ENCODE measurements at regions not wholly inside any gene's neighbourhood (a gene's known extent, or its start where the extent isn't known, plus 50 kb on each side); places are given as distances from the start of the nearest gene placed in this dataset.

- Histone ChIP-seq H3K9ac (ENCODE audit: low read depth, low read length) (no peak overlapping the region), H3K27me3 (ENCODE audit: control insufficient read depth, insufficient read depth, low read length) (no peaks in the 10 kb centered on the region), H3K27ac (ENCODE audit: low read depth, low read length) (no peak overlapping the region), H3K4me3 (ENCODE audit: low read depth, low read length) (no peak overlapping the region), H3K36me3 (ENCODE audit: control insufficient read depth, insufficient read depth, low read length) (no peaks in the 10 kb centered on the region), H3K4me1 (ENCODE audit: control insufficient read depth, insufficient read depth, low read length) (no peaks in the 10 kb centered on the region), H3K9me3 (ENCODE audit: control insufficient read depth, insufficient read depth, low read length) (no peaks in the 10 kb centered on the region)
Observed at GRCh38 chr5:143494595-143494994, 91.1 kb upstream of the NR3C1 start.

DNA sequence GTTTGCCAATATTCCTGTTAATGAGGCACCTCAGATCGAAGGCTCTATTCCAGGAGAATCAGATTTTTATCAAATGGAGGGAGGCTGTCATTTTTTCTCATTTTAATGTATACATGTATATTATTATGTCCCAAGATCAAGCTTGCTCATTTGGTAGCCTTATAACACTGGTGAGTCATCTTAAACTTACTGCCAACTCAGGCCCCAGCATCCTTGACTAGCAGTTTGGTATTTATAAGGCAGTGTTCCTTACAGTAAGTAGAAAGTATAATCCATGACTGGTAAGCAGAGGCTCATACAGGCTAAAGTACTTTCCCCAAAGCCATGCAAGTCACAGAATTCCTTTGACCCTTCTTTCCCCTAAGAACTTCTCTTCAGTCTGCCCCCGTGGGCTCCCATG, 90.7 kb upstream of the NR3C1 start:
- Histone ChIP-seq H3K36me3 (ENCODE audit: control insufficient read depth, insufficient read depth, low read length) (no peaks in the 10 kb centered on the region), H3K9ac (ENCODE audit: low read depth, low read length) (no peak overlapping the region), H3K27me3 (ENCODE audit: control insufficient read depth, insufficient read depth, low read length) (no peaks in the 10 kb centered on the region), H3K4me1 (ENCODE audit: control insufficient read depth, insufficient read depth, low read length) (no peaks in the 10 kb centered on the region), H3K27ac (ENCODE audit: low read depth, low read length) (no peak overlapping the region), H3K9me3 (ENCODE audit: control insufficient read depth, insufficient read depth, low read length) (no peaks in the 10 kb centered on the region), H3K4me3 (ENCODE audit: low read depth, low read length) (no peak overlapping the region)

DNA sequence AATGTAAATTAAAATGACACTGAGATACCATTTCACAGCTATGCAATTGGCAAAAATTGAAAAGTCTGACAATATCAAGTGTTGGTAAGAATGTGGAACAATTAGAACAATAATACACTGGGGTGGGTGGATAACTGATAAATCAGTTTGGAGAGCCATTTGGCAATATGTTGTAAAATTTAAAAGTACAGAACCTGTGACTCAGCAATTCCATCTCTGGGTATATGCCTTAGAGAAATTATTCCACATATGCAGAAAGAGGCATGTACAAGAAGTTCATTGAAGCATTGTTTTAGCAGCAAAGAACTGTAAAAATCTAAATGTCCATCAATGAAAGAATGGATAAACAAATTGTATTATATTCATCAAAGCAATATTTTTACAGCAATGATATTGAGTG, 89.3 kb upstream of the NR3C1 start:
- Histone ChIP-seq H3K36me3 (ENCODE audit: control insufficient read depth, insufficient read depth, low read length) (no peaks in the 10 kb centered on the region), H3K27me3 (ENCODE audit: control insufficient read depth, insufficient read depth, low read length) (no peaks in the 10 kb centered on the region), H3K9ac (ENCODE audit: low read depth, low read length) (no peak overlapping the region), H3K4me1 (ENCODE audit: control insufficient read depth, insufficient read depth, low read length) (no peaks in the 10 kb centered on the region), H3K9me3 (ENCODE audit: control insufficient read depth, insufficient read depth, low read length) (no peaks in the 10 kb centered on the region), H3K27ac (ENCODE audit: low read depth, low read length) (no peak overlapping the region), H3K4me3 (ENCODE audit: low read depth, low read length) (no peak overlapping the region)

DNA sequence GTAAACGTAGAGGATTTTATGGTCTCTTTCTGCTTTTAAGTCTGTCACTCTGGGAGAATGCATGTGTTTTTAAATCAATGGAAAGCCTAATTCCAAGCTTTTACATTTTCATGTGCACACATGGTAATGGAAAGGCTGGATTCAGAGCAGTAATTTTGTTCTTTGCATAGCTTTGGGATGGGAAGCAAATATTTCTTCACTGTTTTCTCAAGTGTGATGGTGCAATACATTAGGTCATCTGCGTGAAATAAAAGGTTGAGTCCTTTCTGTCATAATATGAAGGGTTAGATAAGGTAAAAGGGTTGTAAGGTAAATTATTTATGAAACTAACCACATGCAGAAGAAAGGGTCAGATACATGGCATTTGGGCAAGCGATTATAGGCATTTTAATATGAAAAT, 88.2 kb upstream of the NR3C1 start:
- Histone ChIP-seq H3K27me3 (ENCODE audit: control insufficient read depth, insufficient read depth, low read length) (no peaks in the 10 kb centered on the region), H3K9ac (ENCODE audit: low read depth, low read length) (no peak overlapping the region), H3K36me3 (ENCODE audit: control insufficient read depth, insufficient read depth, low read length) (no peaks in the 10 kb centered on the region), H3K9me3 (ENCODE audit: control insufficient read depth, insufficient read depth, low read length) (no peaks in the 10 kb centered on the region), H3K4me1 (ENCODE audit: control insufficient read depth, insufficient read depth, low read length) (no peaks in the 10 kb centered on the region), H3K4me3 (ENCODE audit: low read depth, low read length) (no peak overlapping the region), H3K27ac (ENCODE audit: low read depth, low read length) (no peak overlapping the region)

- Histone ChIP-seq H3K36me3 (ENCODE audit: control insufficient read depth, insufficient read depth, low read length) (no peaks in the 10 kb centered on the region), H3K4me3 (ENCODE audit: low read depth, low read length) (no peak overlapping the region), H3K27me3 (ENCODE audit: control insufficient read depth, insufficient read depth, low read length) (no peaks in the 10 kb centered on the region), H3K9me3 (ENCODE audit: control insufficient read depth, insufficient read depth, low read length) (no peaks in the 10 kb centered on the region), H3K4me1 (ENCODE audit: control insufficient read depth, insufficient read depth, low read length) (no peaks in the 10 kb centered on the region), H3K27ac (ENCODE audit: low read depth, low read length) (no peak overlapping the region), H3K9ac (ENCODE audit: low read depth, low read length) (no peak overlapping the region)
Observed at GRCh38 chr5:143488381-143488780, 84.9 kb upstream of the NR3C1 start.

GRCh38 chr5:143484601-143485000, 81.1 kb upstream of the NR3C1 start:
- H3K27me3 ChIP-seq (ENCODE audit: control insufficient read depth, insufficient read depth, low read length) = no peaks in the 10 kb centered on the region
- H3K27ac ChIP-seq (ENCODE audit: low read depth, low read length) = no peak overlapping the region
- H3K9me3 ChIP-seq (ENCODE audit: control insufficient read depth, insufficient read depth, low read length) = no peaks in the 10 kb centered on the region
- H3K9ac ChIP-seq (ENCODE audit: low read depth, low read length) = no peak overlapping the region
- no peaks in the 10 kb centered on the region for H3K36me3 ChIP-seq (ENCODE audit: control insufficient read depth, insufficient read depth, low read length)
- no peak overlapping the region for H3K4me3 ChIP-seq (ENCODE audit: low read depth, low read length)
- H3K4me1 ChIP-seq (ENCODE audit: control insufficient read depth, insufficient read depth, low read length) = no peaks in the 10 kb centered on the region

GRCh38 chr5:143481697-143482531, 78.4 kb upstream of the NR3C1 start:
- Histone ChIP-seq H3K27ac (ENCODE audit: low read depth, low read length) (no peak overlapping the region), H3K27me3 (ENCODE audit: control insufficient read depth, insufficient read depth, low read length) (no peaks in the 10 kb centered on the region), H3K9ac (ENCODE audit: low read depth, low read length) (no peak overlapping the region), H3K4me3 (ENCODE audit: low read depth, low read length) (no peak overlapping the region), H3K36me3 (ENCODE audit: control insufficient read depth, insufficient read depth, low read length) (no peaks in the 10 kb centered on the region), H3K4me1 (ENCODE audit: control insufficient read depth, insufficient read depth, low read length) (no peaks in the 10 kb centered on the region), H3K9me3 (ENCODE audit: control insufficient read depth, insufficient read depth, low read length) (no peaks in the 10 kb centered on the region)

DNA sequence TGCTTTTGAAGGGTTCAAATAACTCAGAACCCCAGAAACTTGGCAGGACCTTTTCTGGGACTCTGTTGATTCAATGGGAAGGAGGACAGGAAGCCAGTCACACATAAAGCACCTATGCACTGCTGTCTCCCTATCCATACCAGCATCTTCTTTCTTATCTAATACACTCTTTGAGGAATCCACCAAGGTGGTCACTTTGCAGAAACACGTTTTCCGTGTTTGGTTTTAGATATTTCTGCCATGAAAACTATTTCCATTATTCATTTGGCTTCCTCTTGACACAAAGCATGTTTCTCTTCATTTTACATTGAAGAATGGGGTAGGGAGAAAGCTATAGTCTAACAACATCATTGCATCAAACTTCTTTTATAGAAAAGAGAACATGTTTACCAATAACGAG, 76.5 kb upstream of the NR3C1 start:
- H3K9ac ChIP-seq (ENCODE audit: low read depth, low read length) = no peak overlapping the region
- no peaks in the 10 kb centered on the region for H3K27me3 ChIP-seq (ENCODE audit: control insufficient read depth, insufficient read depth, low read length)
- no peak overlapping the region for H3K4me3 ChIP-seq (ENCODE audit: low read depth, low read length)
- no peak overlapping the region for H3K27ac ChIP-seq (ENCODE audit: low read depth, low read length)
- H3K9me3 ChIP-seq (ENCODE audit: control insufficient read depth, insufficient read depth, low read length) = no peaks in the 10 kb centered on the region
- H3K36me3 ChIP-seq (ENCODE audit: control insufficient read depth, insufficient read depth, low read length) = no peaks in the 10 kb centered on the region
- H3K4me1 ChIP-seq (ENCODE audit: control insufficient read depth, insufficient read depth, low read length) = no peaks in the 10 kb centered on the region

DNA sequence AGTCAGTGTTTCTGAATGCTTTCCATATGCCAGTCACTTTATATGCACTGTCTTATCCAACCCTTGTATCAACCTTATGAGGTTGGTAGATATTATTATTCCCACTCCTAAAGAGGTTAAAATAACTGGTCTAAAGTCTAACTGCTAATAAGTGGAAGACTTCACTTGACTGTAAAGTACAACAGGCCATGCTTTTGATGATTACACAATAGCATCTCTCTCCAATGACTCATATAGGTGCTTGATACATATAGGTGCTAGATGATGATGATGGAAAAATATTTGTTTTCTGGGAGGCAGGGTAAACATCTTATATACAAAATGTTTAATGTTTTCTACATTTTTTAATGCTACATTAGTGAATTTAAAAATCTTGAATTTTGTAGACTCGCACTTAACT, 75.9 kb upstream of the NR3C1 start:
- Histone ChIP-seq H3K4me3 (ENCODE audit: low read depth, low read length) (no peak overlapping the region), H3K27me3 (ENCODE audit: control insufficient read depth, insufficient read depth, low read length) (no peaks in the 10 kb centered on the region), H3K27ac (ENCODE audit: low read depth, low read length) (no peak overlapping the region), H3K9ac (ENCODE audit: low read depth, low read length) (no peak overlapping the region), H3K36me3 (ENCODE audit: control insufficient read depth, insufficient read depth, low read length) (no peaks in the 10 kb centered on the region), H3K4me1 (ENCODE audit: control insufficient read depth, insufficient read depth, low read length) (no peaks in the 10 kb centered on the region), H3K9me3 (ENCODE audit: control insufficient read depth, insufficient read depth, low read length) (no peaks in the 10 kb centered on the region)

GRCh38 chr5:143476601-143477211, 73.2 kb upstream of the NR3C1 start:
- Histone ChIP-seq H3K4me3 (ENCODE audit: low read depth, low read length) (no peak overlapping the region), H3K4me1 (ENCODE audit: control insufficient read depth, insufficient read depth, low read length) (no peaks in the 10 kb centered on the region), H3K27me3 (ENCODE audit: control insufficient read depth, insufficient read depth, low read length) (no peaks in the 10 kb centered on the region), H3K36me3 (ENCODE audit: control insufficient read depth, insufficient read depth, low read length) (no peaks in the 10 kb centered on the region), H3K9me3 (ENCODE audit: control insufficient read depth, insufficient read depth, low read length) (no peaks in the 10 kb centered on the region), H3K27ac (ENCODE audit: low read depth, low read length) (no peak overlapping the region), H3K9ac (ENCODE audit: low read depth, low read length) (no peak overlapping the region)

DNA sequence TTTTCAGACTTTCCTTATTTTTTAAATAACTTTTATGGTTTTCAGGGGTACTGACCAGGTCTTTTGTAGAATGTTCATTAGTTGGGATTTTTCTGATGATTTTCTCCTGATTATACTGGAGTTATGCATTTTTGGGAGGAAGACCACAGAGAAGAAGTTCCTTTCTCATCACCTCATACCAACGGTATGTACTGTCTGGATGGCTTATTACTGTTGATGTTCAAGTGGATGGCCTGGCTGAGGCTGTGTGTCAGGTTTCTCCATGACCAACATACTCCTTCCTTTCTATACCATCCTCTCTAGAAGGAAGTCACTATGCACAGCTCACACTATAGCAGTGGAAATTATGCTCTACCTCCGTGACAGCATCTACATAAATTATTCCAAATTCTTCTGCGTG, 71.1 kb upstream of the NR3C1 start:
- H3K9me3 ChIP-seq (ENCODE audit: control insufficient read depth, insufficient read depth, low read length) = no peaks in the 10 kb centered on the region
- H3K9ac ChIP-seq (ENCODE audit: low read depth, low read length) = no peak overlapping the region
- no peak overlapping the region for H3K4me3 ChIP-seq (ENCODE audit: low read depth, low read length)
- no peak overlapping the region for H3K27ac ChIP-seq (ENCODE audit: low read depth, low read length)
- H3K27me3 ChIP-seq (ENCODE audit: control insufficient read depth, insufficient read depth, low read length) = no peaks in the 10 kb centered on the region
- H3K4me1 ChIP-seq (ENCODE audit: control insufficient read depth, insufficient read depth, low read length) = no peaks in the 10 kb centered on the region
- no peaks in the 10 kb centered on the region for H3K36me3 ChIP-seq (ENCODE audit: control insufficient read depth, insufficient read depth, low read length)

Data from HUES48 (cell line).